Type B pancreatic cell (in vitro differentiated cells): ENCODE measurements at regions not wholly inside any gene's neighbourhood (a gene's known extent, or its start where the extent isn't known, plus 50 kb on each side); places are given as distances from the start of the nearest gene placed in this dataset.
A peak's percentile ranks its signal among the peaks of the same experiment; 100 is the strongest.

Experiments used
- DNase-seq: peaks from one replicate; pipeline ENCODE4 v3.0.0; 2021; ENCODE audit warnings: mixed read lengths; ENCODE audit not compliant: unreplicated experiment; ENCODE audit errors: extremely low spot score
- H3K27ac Mint-ChIP-seq: 2 replicates; pipeline ENCODE4 v1.8.0; 2021; ENCODE audit warnings: mild to moderate bottlenecking, mixed read lengths
- H3K27me3 Mint-ChIP-seq: 2 replicates; pipeline ENCODE4 v1.8.0; 2021; ENCODE audit warnings: mixed read lengths
- H3K36me3 Mint-ChIP-seq: 2 replicates; pipeline ENCODE4 v1.8.0; 2021; ENCODE audit warnings: mixed read lengths
- H3K4me1 Mint-ChIP-seq: one replicate; pipeline ENCODE4 v1.8.0; 2021; ENCODE audit warnings: mixed read lengths; ENCODE audit not compliant: unreplicated experiment
- H3K4me3 Mint-ChIP-seq: 2 replicates; pipeline ENCODE4 v1.8.0; 2021; ENCODE audit warnings: mild to moderate bottlenecking, mixed read lengths
- H3K9me3 Mint-ChIP-seq: 2 replicates; pipeline ENCODE4 v1.8.0; 2021; ENCODE audit warnings: mixed read lengths
- CTCF ChIP-seq: fragments of 200-600 bp; sonication (generic); conservative IDR thresholded peaks from 2 replicates; pipeline ENCODE4 v1.5.0; 2021; ENCODE audit warnings: antibody characterized with exemption, mild to moderate bottlenecking

- no peak overlapping the region for H3K27ac Mint-ChIP-seq
- no peak for TF ChIP-seq CTCF
- no peak for DNase-seq
- H3K27me3 Mint-ChIP-seq = no peaks in the 10 kb centered on the region
- H3K4me1 Mint-ChIP-seq = peaks cover 28% of the 10 kb centered on the region
- peaks cover 14% of the 10 kb centered on the region for H3K9me3 Mint-ChIP-seq
- no peak overlapping the region for H3K4me3 Mint-ChIP-seq
- peaks cover 9% of the 10 kb centered on the region for H3K36me3 Mint-ChIP-seq
Observed at GRCh38 chr10:29851241-29851640, 208.1 kb downstream of the JCAD start.

- peaks cover 28% of the 10 kb centered on the region for H3K4me1 Mint-ChIP-seq
Observed at GRCh38 chr10:29850371-29850770, 209.0 kb downstream of the JCAD start.

GRCh38 chr10:29849886-29850285 lies 209.5 kb downstream of the JCAD start:
- Mint-ChIP-seq H3K36me3 (peaks cover 9% of the 10 kb centered on the region), H3K27ac (peak overlapping the region; percentile 52), H3K4me1 (peaks cover 28% of the 10 kb centered on the region), H3K4me3 (peak overlapping the region; percentile 64), H3K9me3 (peaks cover 21% of the 10 kb centered on the region), H3K27me3 (no peaks in the 10 kb centered on the region)
- DNase-seq = no peak
- no peak for TF ChIP-seq CTCF

More at GRCh38 chr10:29850371-29850770, 209.0 kb downstream of the JCAD start:
- Mint-ChIP-seq H3K36me3 (peaks cover 9% of the 10 kb centered on the region), H3K27ac (no peak overlapping the region), H3K4me3 (no peak overlapping the region), H3K27me3 (no peaks in the 10 kb centered on the region), H3K9me3 (peaks cover 16% of the 10 kb centered on the region)
- no peak for TF ChIP-seq CTCF
- DNase-seq = no peak

- peaks cover 9% of the 10 kb centered on the region for H3K36me3 Mint-ChIP-seq
- H3K4me3 Mint-ChIP-seq = peak overlapping the region; percentile 64
- TF ChIP-seq CTCF = no peak
- no peaks in the 10 kb centered on the region for H3K27me3 Mint-ChIP-seq
- DNase-seq = no peak
- peak overlapping the region; percentile 52 for H3K27ac Mint-ChIP-seq
- peaks cover 27% of the 10 kb centered on the region for H3K9me3 Mint-ChIP-seq
- H3K4me1 Mint-ChIP-seq = peaks cover 28% of the 10 kb centered on the region
Observed at GRCh38 chr10:29849126-29849833, 210.1 kb downstream of the JCAD start.

GRCh38 chr10:29846881-29847280 lies 212.1 kb upstream of the SVIL start:
- TF ChIP-seq CTCF = no peak
- Mint-ChIP-seq H3K4me3 (no peak overlapping the region), H3K36me3 (peaks cover 9% of the 10 kb centered on the region), H3K27ac (no peak overlapping the region), H3K4me1 (peaks cover 39% of the 10 kb centered on the region), H3K27me3 (no peaks in the 10 kb centered on the region), H3K9me3 (peaks cover 28% of the 10 kb centered on the region)
- DNase-seq = no peak
